Fibroblast of pulmonary artery (primary cell): ENCODE measurements at regions not wholly inside any gene's neighbourhood (a gene's known extent, or its start where the extent isn't known, plus 50 kb on each side); places are given as distances from the start of the nearest gene placed in this dataset.
A peak's percentile ranks its signal among the peaks of the same experiment; 100 is the strongest.

ENCODE experiments used
- DNase-seq: peaks from one replicate; pipeline ENCODE4 v3.0.0-alpha.2; 2010; ENCODE audit warnings: low read depth
- H3K4me3 ChIP-seq: replicated peaks from 2 replicates; pipeline ENCODE4 v1.5.1; 2011; ENCODE audit warnings: low read depth, mild to moderate bottlenecking, control low read depth, low read length, moderate library complexity
- CTCF ChIP-seq: IDR thresholded peaks from 2 replicates; pipeline ENCODE4 v1.5.1; 2011; ENCODE audit warnings: mild to moderate bottlenecking, control low read depth, low read length, inconsistent platforms; ENCODE audit errors: missing control alignments

- no peak overlapping the region for H3K4me3 ChIP-seq
- no peak for TF ChIP-seq CTCF
- no peak for DNase-seq
Measured at GRCh38 chr6:140130074-140130473, 755.6 kb upstream of the CITED2 start.

- TF ChIP-seq CTCF, result no peak
- no peak for DNase-seq
- no peak overlapping the region for H3K4me3 ChIP-seq
Measured at GRCh38 chr6:140124498-140124897, 750.0 kb upstream of the CITED2 start.

- no peak for DNase-seq
- no peak for TF ChIP-seq CTCF
- no peak overlapping the region for H3K4me3 ChIP-seq
Measured at GRCh38 chr6:140108167-140108566, 733.7 kb upstream of the CITED2 start.

GRCh38 chr6:140107216-140107615 lies 732.8 kb upstream of the CITED2 start:
- TF ChIP-seq CTCF, result no peak
- H3K4me3 ChIP-seq, result no peak overlapping the region
- no peak for DNase-seq

GRCh38 chr6:140105857-140106256 lies 731.4 kb upstream of the CITED2 start:
- peak; percentile 30 for DNase-seq
- TF ChIP-seq CTCF, result peak; percentile 32
- no peak overlapping the region for H3K4me3 ChIP-seq

- no peak for TF ChIP-seq CTCF
- DNase-seq, result no peak
- H3K4me3 ChIP-seq, result no peak overlapping the region
Measured at GRCh38 chr6:140105241-140105640, 730.8 kb upstream of the CITED2 start.

- no peak for TF ChIP-seq CTCF
- no peak overlapping the region for H3K4me3 ChIP-seq
- DNase-seq, result no peak
Measured at GRCh38 chr6:140101818-140102217, 727.4 kb upstream of the CITED2 start.
